ENCODE measurements at regions not wholly inside any gene's neighbourhood (a gene's known extent, or its start where the extent isn't known, plus 50 kb on each side); places are given as distances from the start of the nearest gene placed in this dataset.

DNA sequence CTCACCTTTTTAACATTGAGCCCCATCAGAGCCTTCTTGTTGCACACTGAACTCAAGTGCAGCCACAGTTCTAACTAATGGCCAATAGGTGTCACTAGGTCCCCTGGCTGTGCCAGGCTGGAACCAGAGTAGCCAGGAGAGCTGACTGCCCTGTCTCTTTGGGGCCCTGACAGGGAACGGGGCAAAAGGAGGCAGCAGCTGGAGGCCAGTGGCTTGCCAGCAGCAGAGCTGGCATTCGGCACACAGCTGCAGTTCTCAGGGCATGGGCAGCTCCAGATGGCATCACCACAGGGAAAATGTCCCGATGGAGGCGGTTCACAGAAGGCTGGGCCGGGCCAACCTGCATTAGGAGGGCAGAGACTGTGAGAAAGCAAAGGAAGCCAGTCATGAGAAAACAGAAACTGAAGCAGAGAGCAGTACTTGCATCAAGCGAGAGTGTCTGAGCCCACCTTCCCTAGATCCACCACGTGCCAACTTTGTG lies 188.6 kb downstream of the FCRL5 start:
- DNase-seq (ENCODE audit: low read depth): peak; percentile 59
- TF ChIP-seq, protein P1, sequence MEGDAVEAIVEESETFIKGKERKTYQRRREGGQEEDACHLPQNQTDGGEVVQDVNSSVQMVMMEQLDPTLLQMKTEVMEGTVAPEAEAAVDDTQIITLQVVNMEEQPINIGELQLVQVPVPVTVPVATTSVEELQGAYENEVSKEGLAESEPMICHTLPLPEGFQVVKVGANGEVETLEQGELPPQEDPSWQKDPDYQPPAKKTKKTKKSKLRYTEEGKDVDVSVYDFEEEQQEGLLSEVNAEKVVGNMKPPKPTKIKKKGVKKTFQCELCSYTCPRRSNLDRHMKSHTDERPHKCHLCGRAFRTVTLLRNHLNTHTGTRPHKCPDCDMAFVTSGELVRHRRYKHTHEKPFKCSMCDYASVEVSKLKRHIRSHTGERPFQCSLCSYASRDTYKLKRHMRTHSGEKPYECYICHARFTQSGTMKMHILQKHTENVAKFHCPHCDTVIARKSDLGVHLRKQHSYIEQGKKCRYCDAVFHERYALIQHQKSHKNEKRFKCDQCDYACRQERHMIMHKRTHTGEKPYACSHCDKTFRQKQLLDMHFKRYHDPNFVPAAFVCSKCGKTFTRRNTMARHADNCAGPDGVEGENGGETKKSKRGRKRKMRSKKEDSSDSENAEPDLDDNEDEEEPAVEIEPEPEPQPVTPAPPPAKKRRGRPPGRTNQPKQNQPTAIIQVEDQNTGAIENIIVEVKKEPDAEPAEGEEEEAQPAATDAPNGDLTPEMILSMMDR (conservative IDR thresholded peaks at IDR 0.05; ENCODE audit: low read depth, low read length): peak; percentile 75
- H3K4me3 ChIP-seq (ENCODE audit: low read depth, low read length): no peak overlapping the region

DNA sequence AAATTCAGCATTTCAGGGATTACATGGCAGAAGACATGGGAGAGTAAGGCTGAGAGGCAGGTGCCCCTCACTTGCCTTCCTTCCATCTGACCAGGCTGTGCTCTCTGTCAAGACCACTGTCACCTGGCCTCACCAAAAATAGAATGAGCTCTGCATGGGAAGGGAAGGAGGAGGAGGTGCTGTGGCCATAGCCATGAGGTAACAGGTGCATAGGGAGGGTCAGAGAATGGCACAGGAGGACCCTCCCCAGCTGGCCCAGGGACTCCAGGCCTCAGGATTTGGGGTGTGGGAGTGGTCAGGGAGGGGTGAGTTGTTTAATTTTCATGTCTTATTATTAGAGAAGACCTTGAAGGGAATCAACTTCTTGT lies 192.3 kb downstream of the FCRL5 start:
- DNase-seq (ENCODE audit: low read depth): no peak
- TF ChIP-seq, protein P1 (conservative IDR thresholded peaks at IDR 0.05; ENCODE audit: low read depth, low read length): no peak
- H3K4me3 ChIP-seq (ENCODE audit: low read depth, low read length): no peak overlapping the region

DNA sequence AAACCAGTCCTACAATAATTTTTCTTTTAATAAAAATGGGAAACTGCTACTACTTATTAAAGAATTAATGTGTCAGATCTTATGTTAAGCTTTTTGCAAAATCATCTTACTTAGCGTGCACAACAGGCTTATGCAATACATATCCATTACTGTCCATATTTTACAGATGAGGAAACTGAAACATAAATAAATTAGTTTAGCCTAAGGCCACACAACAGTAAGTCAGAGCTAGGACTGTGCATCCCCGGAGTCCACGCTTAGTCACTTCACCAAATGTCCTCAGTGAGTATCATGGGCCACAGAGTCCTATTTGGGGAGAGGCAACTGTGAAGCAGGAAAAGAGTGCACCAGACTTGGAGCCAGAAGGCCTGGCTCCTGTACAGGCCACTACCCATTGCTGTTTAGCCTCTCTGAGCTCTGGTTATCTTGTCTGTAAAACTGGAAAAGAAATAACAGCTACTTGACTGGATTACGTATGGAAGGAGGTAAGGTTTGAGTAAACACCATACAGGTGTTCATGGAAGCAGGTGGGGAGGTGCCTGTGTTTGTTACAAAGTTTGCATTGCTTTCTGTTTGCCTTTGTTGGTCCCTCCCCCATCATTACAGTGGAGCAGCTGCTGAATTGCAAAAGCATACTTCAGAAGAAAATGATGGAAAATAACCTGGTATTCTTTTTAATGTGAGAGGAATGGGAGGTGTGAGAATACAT lies 192.8 kb downstream of the FCRL5 start:
- H3K4me3 ChIP-seq (ENCODE audit: low read depth, low read length): no peak overlapping the region
- no peak for DNase-seq (ENCODE audit: low read depth)
- TF ChIP-seq, protein P1 (conservative IDR thresholded peaks at IDR 0.05; ENCODE audit: low read depth, low read length): no peak

DNA sequence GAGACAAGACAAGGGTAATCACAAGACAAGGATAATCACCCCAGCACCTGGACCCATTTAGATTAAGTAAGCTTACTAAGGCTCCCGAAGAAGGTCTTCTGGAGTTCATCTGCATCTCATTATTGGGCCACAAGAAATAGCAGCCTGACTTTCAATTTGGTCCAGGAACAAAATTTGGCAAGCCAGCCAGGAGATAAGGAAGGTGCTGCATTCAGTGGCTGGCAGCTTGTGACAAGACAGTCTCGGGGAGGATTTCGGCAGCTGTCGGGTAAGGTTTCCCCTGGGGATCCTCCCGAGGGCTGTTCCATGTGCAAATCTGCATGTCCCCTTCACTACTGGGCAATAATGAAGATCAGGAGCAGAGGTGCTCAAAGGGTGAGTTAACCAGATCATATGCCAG lies 195.2 kb downstream of the FCRL5 start:
- no peak for DNase-seq (ENCODE audit: low read depth)
- no peak overlapping the region for H3K4me3 ChIP-seq (ENCODE audit: low read depth, low read length)
- TF ChIP-seq, protein P1 (conservative IDR thresholded peaks at IDR 0.05; ENCODE audit: low read depth, low read length): no peak

DNA sequence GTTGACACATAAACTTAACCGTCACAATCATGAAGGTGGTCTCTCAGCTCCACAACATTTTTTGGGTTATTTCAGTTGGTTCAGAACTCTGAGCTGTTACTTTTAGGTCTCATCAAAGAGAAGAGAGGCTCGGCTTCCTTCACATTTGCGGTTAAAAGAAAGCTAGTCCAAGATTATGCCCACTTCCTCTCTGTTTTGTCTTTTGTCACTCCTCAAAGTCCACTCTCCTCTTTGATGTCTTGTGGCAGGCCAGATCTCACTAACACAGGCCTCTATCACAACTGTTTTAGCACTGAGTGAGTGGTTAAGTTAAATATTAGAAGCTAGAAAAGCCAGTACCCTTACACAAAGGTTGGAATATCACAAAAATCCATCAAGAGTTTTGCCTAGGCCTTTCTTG lies 195.7 kb downstream of the FCRL5 start:
- H3K4me3 ChIP-seq (ENCODE audit: low read depth, low read length): no peak overlapping the region
- DNase-seq (ENCODE audit: low read depth): no peak
- TF ChIP-seq, protein P1 (conservative IDR thresholded peaks at IDR 0.05; ENCODE audit: low read depth, low read length): no peak

DNA sequence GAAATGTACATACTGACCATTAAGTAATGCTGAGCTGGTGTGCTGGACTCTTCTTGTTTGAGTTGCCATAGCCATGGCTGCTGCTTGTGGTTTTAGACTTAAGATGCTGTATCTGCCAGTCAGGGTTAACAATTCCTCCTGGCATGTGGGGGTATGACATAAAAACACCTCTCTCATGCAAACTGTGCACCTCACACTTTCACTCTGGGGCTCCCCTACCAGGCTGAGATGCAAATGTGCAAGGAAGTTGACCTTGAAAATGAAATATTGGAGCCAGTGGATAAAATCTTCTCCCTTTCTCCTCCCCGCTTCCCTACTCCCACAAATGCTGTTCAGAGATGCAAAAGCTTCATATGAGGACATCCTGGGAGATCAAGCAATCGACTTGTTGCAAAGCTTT lies 198.8 kb downstream of the FCRL5 start:
- no peak for DNase-seq (ENCODE audit: low read depth)
- H3K4me3 ChIP-seq (ENCODE audit: low read depth, low read length): no peak overlapping the region
- TF ChIP-seq, protein P1 (conservative IDR thresholded peaks at IDR 0.05; ENCODE audit: low read depth, low read length): no peak

DNA sequence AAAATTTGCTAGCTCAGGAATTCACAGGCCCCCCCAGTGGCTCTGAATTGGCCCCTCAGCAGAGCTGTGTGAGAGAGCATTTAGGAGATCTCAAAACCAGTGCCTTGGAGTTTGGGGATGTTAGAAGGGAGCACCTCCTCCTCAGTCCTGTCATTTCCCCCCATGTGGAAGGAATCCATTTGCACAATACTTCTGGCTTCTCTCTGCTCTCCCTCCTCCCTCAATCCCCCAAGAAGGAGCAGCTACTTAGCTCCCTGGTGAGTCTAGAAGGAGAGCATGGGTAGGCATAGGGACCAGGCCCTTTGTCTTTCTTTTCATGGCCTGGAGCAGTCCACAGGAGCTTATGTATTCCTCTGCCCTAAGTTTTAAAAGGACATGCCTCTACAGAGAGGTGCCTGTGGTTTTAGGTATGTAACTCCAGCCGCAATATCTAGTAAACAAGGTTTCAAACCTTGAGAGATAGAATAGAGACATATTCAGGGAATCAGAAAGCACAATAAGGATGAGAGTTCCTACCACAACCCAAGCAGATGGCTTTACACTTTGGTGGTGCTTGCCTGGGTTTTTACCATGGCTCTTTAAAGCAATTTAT lies 199.4 kb downstream of the FCRL5 start:
- DNase-seq (ENCODE audit: low read depth): no peak
- H3K4me3 ChIP-seq (ENCODE audit: low read depth, low read length): no peak overlapping the region
- TF ChIP-seq, protein P1 (conservative IDR thresholded peaks at IDR 0.05; ENCODE audit: low read depth, low read length): no peak

Measured in choroid plexus epithelial cell (primary cell).